ENCODE measurements at regions not wholly inside any gene's neighbourhood (a gene's known extent, or its start where the extent isn't known, plus 50 kb on each side); places are given as distances from the start of the nearest gene placed in this dataset.

- peak; percentile 91 for DNase-seq
Observed at GRCh38 chr6:15061908-15062515, 183.9 kb upstream of the JARID2 start.

- DNase-seq = no peak
Observed at GRCh38 chr6:15062516-15063252, 183.2 kb upstream of the JARID2 start.

- DNase-seq = no peak
Observed at GRCh38 chr6:15063253-15063853, 182.5 kb upstream of the JARID2 start.

GRCh38 chr6:15065261-15065989, 180.4 kb upstream of the JARID2 start:
- no peak for DNase-seq

- DNase-seq = no peak
Observed at GRCh38 chr6:15066089-15066758, 179.6 kb upstream of the JARID2 start.

GRCh38 chr6:15073344-15073789, 172.5 kb upstream of the JARID2 start:
- no peak for DNase-seq

- no peak for DNase-seq
Observed at GRCh38 chr6:15073883-15074465, 171.9 kb upstream of the JARID2 start.

- DNase-seq = no peak
Observed at GRCh38 chr6:15074806-15075205, 171.1 kb upstream of the JARID2 start.

- no peak for DNase-seq
Observed at GRCh38 chr6:15076565-15076964, 169.3 kb upstream of the JARID2 start.

GRCh38 chr6:15077006-15077405, 168.9 kb upstream of the JARID2 start:
- DNase-seq = no peak

GRCh38 chr6:15077961-15078360, 167.9 kb upstream of the JARID2 start:
- DNase-seq = no peak

GRCh38 chr6:15079288-15079817, 166.5 kb upstream of the JARID2 start:
- no peak for DNase-seq

GRCh38 chr6:15080895-15081294, 165.0 kb upstream of the JARID2 start:
- no peak for DNase-seq

- no peak for DNase-seq
Observed at GRCh38 chr6:15081447-15081846, 164.4 kb upstream of the JARID2 start.

GRCh38 chr6:15082708-15083107, 163.2 kb upstream of the JARID2 start:
- no peak for DNase-seq

- DNase-seq = no peak
Observed at GRCh38 chr6:15086348-15087158, 159.3 kb upstream of the JARID2 start.

GRCh38 chr6:15087186-15087589, 158.7 kb upstream of the JARID2 start:
- DNase-seq = no peak

- DNase-seq = no peak
Observed at GRCh38 chr6:15088904-15089568, 156.8 kb upstream of the JARID2 start.

- DNase-seq = no peak
Observed at GRCh38 chr6:15089569-15090144, 156.2 kb upstream of the JARID2 start.

- no peak for DNase-seq
Observed at GRCh38 chr6:15090145-15090579, 155.7 kb upstream of the JARID2 start.

Measured in NCI-H2171 (cell line).